HG03039 (cell line): ENCODE measurements at regions not wholly inside any gene's neighbourhood (a gene's known extent, or its start where the extent isn't known, plus 50 kb on each side); places are given as distances from the start of the nearest gene placed in this dataset.

Experiments used
- ATAC-seq: cut with Tn5 transposase; IDR thresholded peaks from one replicate; pipeline ENCODE4 v1.9.1; 2021; ENCODE audit warnings: mild to moderate bottlenecking, moderate library complexity; ENCODE audit not compliant: unreplicated experiment

GRCh38 chr6:74137911-74138310, 441.9 kb downstream of the CD109 start:
- ATAC-seq = no peak

- no peak for ATAC-seq
These were observed 438.3 kb downstream of the CD109 start for GRCh38 chr6:74134327-74134726.

- ATAC-seq = no peak
These were observed 437.1 kb downstream of the CD109 start for GRCh38 chr6:74133073-74133472.

GRCh38 chr6:74130641-74131040, 434.6 kb downstream of the CD109 start:
- no peak for ATAC-seq

- ATAC-seq = no peak
These were observed 432.5 kb downstream of the CD109 start for GRCh38 chr6:74128536-74128935.

- ATAC-seq = no peak
These were observed 421.1 kb downstream of the CD109 start for GRCh38 chr6:74117113-74117512.

- ATAC-seq = no peak
These were observed 419.7 kb downstream of the CD109 start for GRCh38 chr6:74115674-74116073.

GRCh38 chr6:74114428-74114827, 418.4 kb downstream of the CD109 start:
- ATAC-seq = peak; percentile 56

GRCh38 chr6:74113901-74114300, 417.9 kb downstream of the CD109 start:
- no peak for ATAC-seq

- no peak for ATAC-seq
These were observed 407.4 kb downstream of the CD109 start for GRCh38 chr6:74103417-74103816.

- ATAC-seq = no peak
These were observed 404.8 kb downstream of the CD109 start for GRCh38 chr6:74100719-74101287.

- no peak for ATAC-seq
These were observed 400.3 kb downstream of the CD109 start for GRCh38 chr6:74096329-74096728.

- no peak for ATAC-seq
These were observed 397.4 kb downstream of the CD109 start for GRCh38 chr6:74093361-74093760.

- ATAC-seq = no peak
These were observed 395.8 kb downstream of the CD109 start for GRCh38 chr6:74091794-74092157.

- no peak for ATAC-seq
These were observed 395.3 kb downstream of the CD109 start for GRCh38 chr6:74091136-74091793.

- no peak for ATAC-seq
These were observed 391.9 kb downstream of the CD109 start for GRCh38 chr6:74087899-74088298.

GRCh38 chr6:74075896-74076295, 379.9 kb downstream of the CD109 start:
- no peak for ATAC-seq

GRCh38 chr6:74075323-74075722, 379.3 kb downstream of the CD109 start:
- no peak for ATAC-seq

GRCh38 chr6:74074645-74075044, 378.6 kb downstream of the CD109 start:
- no peak for ATAC-seq

- ATAC-seq = no peak
These were observed 378.0 kb downstream of the CD109 start for GRCh38 chr6:74073999-74074398.

- no peak for ATAC-seq
These were observed 377.4 kb downstream of the CD109 start for GRCh38 chr6:74073429-74073828.

- ATAC-seq = no peak
These were observed 375.2 kb downstream of the CD109 start for GRCh38 chr6:74071214-74071613.

- no peak for ATAC-seq
These were observed 374.7 kb downstream of the CD109 start for GRCh38 chr6:74070711-74071110.
